Nephron (organoid): ENCODE measurements at regions not wholly inside any gene's neighbourhood (a gene's known extent, or its start where the extent isn't known, plus 50 kb on each side); places are given as distances from the start of the nearest gene placed in this dataset.

Experiments used
- H3K27ac Mint-ChIP-seq, 3 experiments: 2 replicates each; pipeline ENCODE4 v1.8.0; 2020; ENCODE audit warnings: mixed read lengths in 3 of 3, mild to moderate bottlenecking in 2 of 3, moderate library complexity in 1 of 3
- H3K27me3 Mint-ChIP-seq: 2 replicates; pipeline ENCODE4 v1.8.0; 2021; ENCODE audit warnings: low read depth, mild to moderate bottlenecking, moderate library complexity, mixed read lengths
- H3K36me3 Mint-ChIP-seq: 2 replicates; pipeline ENCODE4 v1.8.0; 2020; ENCODE audit warnings: low read depth, mixed read lengths
- H3K4me1 Mint-ChIP-seq: 2 replicates; pipeline ENCODE4 v1.8.0; 2020; ENCODE audit warnings: mixed read lengths
- H3K4me3 Mint-ChIP-seq, 3 experiments: 2 replicates each; pipeline ENCODE4 v1.8.0; 2020; ENCODE audit warnings: mild to moderate bottlenecking in 3 of 3, mixed read lengths in 3 of 3, moderate library complexity in 2 of 3
- H3K9me3 Mint-ChIP-seq: 2 replicates; pipeline ENCODE4 v1.8.0; 2020; ENCODE audit warnings: mixed read lengths
- CTCF ChIP-seq, 3 experiments: fragments of 200-600 bp; sonication (generic); IDR thresholded peaks; one replicate each; pipeline ENCODE4 v1.5.0; 2021; ENCODE audit warnings: antibody characterized with exemption in 3 of 3; ENCODE audit not compliant: unreplicated experiment in 3 of 3

GRCh38 chr4:173917255-173917960 lies 366.1 kb downstream of the FBXO8 start:
- H3K4me1 Mint-ChIP-seq: no peaks in the 10 kb centered on the region
- no peak overlapping the region for H3K4me3 Mint-ChIP-seq
- no peaks in the 10 kb centered on the region for H3K9me3 Mint-ChIP-seq
- H3K36me3 Mint-ChIP-seq: no peaks in the 10 kb centered on the region
- no peak overlapping the region for H3K27ac Mint-ChIP-seq
- no peak for TF ChIP-seq CTCF (IDR thresholded peaks at IDR 0.05; ENCODE audit: unreplicated experiment in 3 of 3)
- peaks cover 5% of the 10 kb centered on the region for H3K27me3 Mint-ChIP-seq

- H3K4me1 Mint-ChIP-seq: no peaks in the 10 kb centered on the region
- no peaks in the 10 kb centered on the region for H3K9me3 Mint-ChIP-seq
- H3K4me3 Mint-ChIP-seq: no peak overlapping the region
- no peaks in the 10 kb centered on the region for H3K36me3 Mint-ChIP-seq
- TF ChIP-seq CTCF (IDR thresholded peaks at IDR 0.05; ENCODE audit: unreplicated experiment in 3 of 3): no peak
- H3K27me3 Mint-ChIP-seq: peaks cover 5% of the 10 kb centered on the region
- H3K27ac Mint-ChIP-seq: no peak overlapping the region
Observed at GRCh38 chr4:173913496-173913895, 370.0 kb downstream of the FBXO8 start.

- H3K36me3 Mint-ChIP-seq: no peaks in the 10 kb centered on the region
- no peaks in the 10 kb centered on the region for H3K27me3 Mint-ChIP-seq
- H3K9me3 Mint-ChIP-seq: no peaks in the 10 kb centered on the region
- no peak overlapping the region for H3K27ac Mint-ChIP-seq
- H3K4me3 Mint-ChIP-seq: no peak overlapping the region
- TF ChIP-seq CTCF (IDR thresholded peaks at IDR 0.05; ENCODE audit: unreplicated experiment in 3 of 3): no peak
- H3K4me1 Mint-ChIP-seq: no peaks in the 10 kb centered on the region
Observed at GRCh38 chr4:173912384-173912783, 371.1 kb downstream of the FBXO8 start.

- H3K27ac Mint-ChIP-seq: no peak overlapping the region
- H3K9me3 Mint-ChIP-seq: no peaks in the 10 kb centered on the region
- H3K27me3 Mint-ChIP-seq: no peaks in the 10 kb centered on the region
- no peaks in the 10 kb centered on the region for H3K4me1 Mint-ChIP-seq
- no peak overlapping the region for H3K4me3 Mint-ChIP-seq
- TF ChIP-seq CTCF (IDR thresholded peaks at IDR 0.05; ENCODE audit: unreplicated experiment in 3 of 3): no peak
- no peaks in the 10 kb centered on the region for H3K36me3 Mint-ChIP-seq
Observed at GRCh38 chr4:173910891-173911290, 372.6 kb downstream of the FBXO8 start.

- Mint-ChIP-seq H3K27me3 (no peaks in the 10 kb centered on the region), H3K9me3 (no peaks in the 10 kb centered on the region), H3K4me1 (no peaks in the 10 kb centered on the region), H3K36me3 (no peaks in the 10 kb centered on the region), H3K27ac (no peak overlapping the region), H3K4me3 (no peak overlapping the region)
- no peak for TF ChIP-seq CTCF (IDR thresholded peaks at IDR 0.05; ENCODE audit: unreplicated experiment in 3 of 3)
Observed at GRCh38 chr4:173909294-173909693, 374.2 kb downstream of the FBXO8 start.

- TF ChIP-seq CTCF (IDR thresholded peaks at IDR 0.05; ENCODE audit: unreplicated experiment in 3 of 3): no peak
- no peaks in the 10 kb centered on the region for H3K36me3 Mint-ChIP-seq
- H3K4me1 Mint-ChIP-seq: no peaks in the 10 kb centered on the region
- H3K4me3 Mint-ChIP-seq: no peak overlapping the region
- H3K9me3 Mint-ChIP-seq: peaks cover 6% of the 10 kb centered on the region
- no peak overlapping the region for H3K27ac Mint-ChIP-seq
- H3K27me3 Mint-ChIP-seq: no peaks in the 10 kb centered on the region
Observed at GRCh38 chr4:173899813-173900212, 369.8 kb upstream of the HAND2 start.
